Cardiac septum (tissue), 1 donor: ENCODE measurements at regions not wholly inside any gene's neighbourhood (a gene's known extent, or its start where the extent isn't known, plus 50 kb on each side); places are given as distances from the start of the nearest gene placed in this dataset.

Experiments used
- DNase-seq: peaks from one replicate; pipeline ENCODE4 v3.0.0-alpha.2; 2020; ENCODE audit warnings: low spot score
- intact Hi-C: fragments of 100-400 bp; cut with DNase I; formaldehyde crosslinking; loops from one replicate; pipeline ENCODE4 v1.14.0; 2022
- donor health status: DM: no; HTN: no; CAD: no.

GRCh38 chr7:156177422-156178055 is 365.3 kb upstream of the SHH start:
- no peak for DNase-seq
- intact Hi-C loops: no loop called here

- DNase-seq: no peak
- intact Hi-C loops: no loop called here
Observed at GRCh38 chr7:156176039-156176438, 363.8 kb upstream of the SHH start.

- intact Hi-C loops: no loop called here
- no peak for DNase-seq
Observed at GRCh38 chr7:156175003-156175402, 362.7 kb upstream of the SHH start.

DNA sequence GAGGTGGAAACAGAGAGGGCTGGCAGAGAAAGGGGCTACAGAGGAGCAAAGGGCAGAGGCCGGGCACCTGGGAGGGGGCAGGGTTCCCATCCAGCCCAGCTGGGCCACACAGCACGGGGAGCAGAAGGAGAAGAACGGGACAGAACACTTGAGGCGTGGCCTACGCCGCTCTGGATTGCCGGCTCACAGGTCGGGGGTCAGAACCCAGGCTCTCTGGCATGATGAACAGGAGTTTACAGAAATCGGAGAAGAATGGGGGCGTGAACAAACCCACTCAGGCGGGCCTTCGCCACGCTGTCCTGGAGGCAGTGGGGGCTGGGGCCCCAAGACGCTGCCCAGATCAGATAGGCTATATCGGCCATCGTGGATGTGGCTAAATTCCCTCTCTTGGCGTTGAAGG is 362.2 kb upstream of the SHH start:
- no peak for DNase-seq
- intact Hi-C loops: no loop called here

DNA sequence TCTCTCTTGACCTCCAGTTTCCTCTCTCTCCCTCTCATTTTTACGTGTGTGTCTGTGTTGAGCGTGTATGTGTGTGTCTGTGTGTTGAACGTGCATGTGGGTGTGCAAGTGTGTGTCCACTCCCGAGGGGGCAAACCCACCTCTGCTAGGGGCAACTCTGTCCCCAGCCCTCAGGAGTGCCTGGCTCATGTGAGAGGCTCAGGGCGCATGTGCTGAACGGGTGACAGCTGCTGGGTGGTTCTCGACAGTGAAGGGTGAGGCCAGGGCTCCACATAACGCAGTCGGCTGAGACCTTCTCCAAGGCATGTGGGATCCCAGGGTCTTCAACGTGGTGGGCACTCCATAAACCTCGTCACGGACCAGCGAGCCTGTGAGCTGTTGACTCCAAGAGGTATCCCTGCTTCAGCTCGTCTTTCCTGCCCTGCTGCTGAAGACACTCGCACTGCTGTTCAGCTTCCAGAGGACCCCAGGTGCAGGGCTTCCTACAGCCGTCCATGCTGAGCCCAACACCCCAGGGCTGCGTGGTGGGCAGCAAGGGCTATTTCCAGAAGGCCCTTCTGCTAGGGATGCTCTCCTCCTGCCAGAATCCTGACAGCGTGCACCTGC is 361.6 kb upstream of the SHH start:
- DNase-seq: no peak
- intact Hi-C loops: no loop called here

GRCh38 chr7:156173346-156173745 is 361.1 kb upstream of the SHH start:
- no peak for DNase-seq
- intact Hi-C loops: no loop called here

GRCh38 chr7:156172638-156173037 is 360.4 kb upstream of the SHH start:
- intact Hi-C loops: no loop called here

DNA sequence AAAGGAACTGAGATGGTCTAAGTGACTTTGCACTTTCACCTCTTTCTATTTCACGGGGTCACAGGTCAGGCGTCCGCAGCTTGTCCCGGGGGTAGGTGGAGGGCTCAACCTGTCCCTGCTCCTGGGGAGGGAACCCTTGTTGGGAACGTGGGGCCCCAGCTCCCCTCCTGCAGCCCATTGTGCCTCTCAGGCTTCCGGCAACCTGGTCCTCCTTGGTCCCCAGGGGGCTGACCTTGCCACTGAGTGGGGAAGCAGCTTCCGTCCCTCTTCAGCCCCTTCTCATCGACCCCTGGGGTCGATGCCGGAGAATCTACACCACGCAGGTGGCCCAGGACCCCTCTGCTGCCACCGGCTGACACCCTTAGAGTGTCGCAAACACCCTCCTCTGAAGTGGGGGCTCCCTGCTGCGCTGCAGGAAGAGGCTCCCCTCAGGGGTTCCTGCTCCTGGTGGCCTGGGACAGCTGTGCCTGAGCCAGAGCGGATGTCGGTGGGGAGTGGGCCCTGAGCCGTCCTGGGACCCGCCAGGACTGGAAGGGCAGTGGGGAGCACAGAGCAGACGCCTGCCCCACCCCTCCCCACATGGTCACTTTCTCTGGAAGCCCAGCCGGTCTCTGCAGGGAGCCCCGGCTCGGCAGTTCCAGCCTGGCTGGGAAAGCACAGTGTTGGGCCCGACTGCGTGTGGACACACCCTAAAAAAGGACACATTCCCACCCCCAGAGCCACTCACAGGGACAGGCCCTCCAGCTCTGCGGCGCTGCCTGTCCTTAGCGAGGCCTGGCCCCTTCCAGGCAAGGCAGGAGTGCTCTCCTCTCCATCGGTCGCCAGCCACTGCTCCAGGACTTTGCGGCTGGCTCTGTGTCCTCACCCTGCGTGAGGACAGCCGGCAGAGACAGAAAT is 357.5 kb upstream of the SHH start:
- intact Hi-C loops: no loop called here
- DNase-seq: no peak

More at GRCh38 chr7:156172638-156173037, 360.4 kb upstream of the SHH start:
- no peak for DNase-seq

DNA sequence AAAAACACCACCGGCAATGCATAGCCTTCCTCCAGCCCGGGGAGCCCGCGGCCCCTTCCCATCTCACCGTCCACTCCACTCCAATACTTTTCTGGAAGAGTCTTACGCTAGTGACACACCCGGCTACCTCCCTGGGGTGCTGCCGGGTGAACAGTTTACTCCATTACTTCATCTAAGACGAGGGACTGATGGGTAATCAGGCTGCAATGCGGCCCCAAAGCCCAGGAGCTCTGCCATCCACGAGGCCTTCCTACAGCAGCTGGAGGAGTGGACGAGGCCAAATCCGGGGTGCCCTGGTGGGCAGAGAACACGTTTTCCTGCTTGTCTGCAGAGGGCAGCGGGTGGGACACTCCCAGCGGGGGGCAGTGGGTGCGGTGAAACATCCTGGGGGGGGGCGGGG is 356.2 kb upstream of the SHH start:
- intact Hi-C loops: no loop called here
- no peak for DNase-seq

DNA sequence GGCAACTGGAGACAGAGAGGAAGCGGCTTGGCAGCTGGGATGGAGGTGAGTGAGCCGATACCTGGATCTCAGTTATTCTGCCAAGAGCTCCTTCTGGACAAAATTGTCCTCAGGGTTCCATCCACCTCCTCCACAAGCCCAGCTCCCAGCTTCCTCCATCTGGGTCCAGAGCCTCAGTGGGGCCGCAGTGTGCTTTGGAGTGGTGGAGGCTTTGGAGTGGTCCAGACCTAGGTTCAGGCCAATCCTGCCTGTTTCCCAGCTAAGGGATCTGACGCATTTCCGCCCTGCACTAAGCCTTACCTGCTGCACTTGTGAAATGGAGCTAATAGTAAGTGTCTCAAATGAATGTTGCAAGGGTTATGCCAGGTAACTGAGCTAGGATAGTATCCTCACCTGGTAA is 355.7 kb upstream of the SHH start:
- no peak for DNase-seq
- intact Hi-C loops: no loop called here

DNA sequence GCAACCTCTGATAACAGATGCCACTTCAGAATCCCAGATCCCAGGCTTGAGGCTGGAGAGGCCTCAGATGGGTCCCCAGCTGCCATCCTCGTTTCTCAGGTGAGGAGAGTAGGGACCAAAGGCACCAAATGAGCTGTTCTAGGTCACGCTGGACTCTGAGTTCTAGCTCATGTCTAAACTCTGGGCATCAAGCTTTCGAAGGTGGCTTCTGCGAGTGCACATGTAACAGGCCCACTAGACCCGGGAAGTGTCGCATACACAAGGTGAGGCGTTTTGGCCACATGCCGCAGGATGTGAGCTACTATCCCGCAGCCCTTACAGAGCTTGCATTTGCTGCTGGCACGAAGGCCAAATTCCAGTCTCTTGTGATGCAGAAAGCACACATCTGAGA is 355.1 kb upstream of the SHH start:
- intact Hi-C loops: no loop called here
- no peak for DNase-seq

DNA sequence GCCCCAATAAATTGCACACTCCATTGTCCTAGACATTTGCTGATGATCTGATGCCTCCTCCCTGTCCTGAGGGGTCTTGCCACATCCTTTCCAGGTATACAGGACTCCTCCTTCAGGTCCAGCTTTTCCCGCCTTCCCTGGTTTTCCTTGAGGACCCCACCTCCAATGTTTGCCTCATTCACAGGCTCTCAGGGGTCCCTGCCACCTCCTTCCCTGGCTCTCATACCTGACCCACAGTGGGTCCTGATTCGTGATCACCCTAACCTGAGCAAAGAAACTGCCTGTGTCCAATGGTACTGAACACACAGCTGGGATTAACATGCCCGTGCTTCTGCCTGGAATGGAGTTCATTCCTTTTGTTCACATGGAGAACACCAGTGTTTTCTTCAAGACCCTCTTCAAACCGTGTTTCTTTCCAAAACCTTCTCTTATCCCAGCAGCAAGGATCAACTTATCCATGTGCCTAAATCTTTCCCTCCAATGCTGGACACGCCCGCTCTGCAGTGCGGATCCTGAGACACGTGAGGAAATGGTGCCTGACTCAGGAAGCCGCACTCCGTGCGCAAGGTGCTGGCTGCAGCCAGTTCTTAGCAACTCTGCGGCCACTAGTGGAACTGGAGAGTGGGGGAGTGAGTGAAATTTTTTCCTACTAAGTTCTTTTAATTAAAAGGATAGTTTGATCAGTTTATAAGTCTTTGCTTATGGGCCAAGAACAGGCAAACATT is 354.6 kb upstream of the SHH start:
- intact Hi-C loops: no loop called here
- DNase-seq: no peak

DNA sequence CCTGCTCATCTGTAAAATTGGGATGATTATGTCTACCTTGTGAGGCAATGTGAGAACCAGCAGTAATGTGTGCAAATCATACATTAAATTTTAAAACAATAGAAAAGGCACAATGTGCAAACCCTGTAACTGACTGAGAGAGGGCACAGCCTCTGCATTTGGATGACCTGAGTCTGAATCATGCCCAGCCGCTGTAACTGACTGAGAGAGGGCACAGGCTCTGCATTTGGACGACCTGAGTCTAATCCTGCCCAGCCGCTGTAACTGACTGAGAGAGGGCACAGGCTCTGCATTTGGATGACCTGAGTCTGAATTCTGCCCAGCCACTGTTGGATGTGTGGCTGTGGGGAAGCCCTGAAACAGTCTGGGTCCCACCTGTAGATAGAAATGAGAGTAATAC is 351.5 kb upstream of the SHH start:
- no peak for DNase-seq
- intact Hi-C loops: no loop called here

DNA sequence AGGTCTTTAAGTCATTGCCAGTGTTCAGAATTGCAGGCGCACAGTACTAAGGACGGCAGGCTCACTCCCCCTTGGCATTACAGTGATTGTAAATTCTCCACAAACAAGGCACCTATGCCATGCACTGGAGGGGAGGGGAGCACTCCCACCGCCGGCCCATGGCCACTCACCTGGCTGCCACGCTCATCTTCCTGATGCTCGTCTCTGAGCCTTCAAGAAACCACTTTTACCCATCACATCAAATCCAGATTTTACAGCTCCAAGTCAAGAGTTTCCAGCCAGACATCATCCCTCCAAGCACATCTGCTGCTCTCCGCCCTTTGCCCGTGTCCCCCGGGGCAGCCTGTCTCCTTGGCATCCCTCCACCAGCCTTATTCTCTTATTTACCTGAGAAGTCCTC is 350.2 kb upstream of the SHH start:
- no peak for DNase-seq
- intact Hi-C loops: no loop called here

DNA sequence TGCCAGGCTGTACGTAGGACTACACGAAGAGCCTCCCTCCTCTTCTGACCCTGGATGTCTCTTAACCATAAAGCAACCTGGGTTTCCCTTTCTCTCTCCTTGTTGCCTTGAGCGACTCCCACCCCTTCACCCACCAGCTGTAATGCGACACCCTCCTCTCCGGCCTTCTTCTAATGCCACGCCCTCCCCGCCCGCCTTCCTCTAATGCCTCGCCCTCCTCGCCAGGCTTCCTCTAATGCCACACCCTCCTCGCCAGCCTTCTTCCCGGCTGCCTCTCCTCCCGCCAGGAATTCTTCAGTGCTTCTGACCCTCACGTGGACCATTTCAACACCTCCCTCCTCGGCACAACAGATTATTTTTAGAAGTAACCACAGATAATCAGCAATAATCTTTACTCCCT is 348.5 kb upstream of the SHH start:
- no peak for DNase-seq
- intact Hi-C loops: no loop called here

DNA sequence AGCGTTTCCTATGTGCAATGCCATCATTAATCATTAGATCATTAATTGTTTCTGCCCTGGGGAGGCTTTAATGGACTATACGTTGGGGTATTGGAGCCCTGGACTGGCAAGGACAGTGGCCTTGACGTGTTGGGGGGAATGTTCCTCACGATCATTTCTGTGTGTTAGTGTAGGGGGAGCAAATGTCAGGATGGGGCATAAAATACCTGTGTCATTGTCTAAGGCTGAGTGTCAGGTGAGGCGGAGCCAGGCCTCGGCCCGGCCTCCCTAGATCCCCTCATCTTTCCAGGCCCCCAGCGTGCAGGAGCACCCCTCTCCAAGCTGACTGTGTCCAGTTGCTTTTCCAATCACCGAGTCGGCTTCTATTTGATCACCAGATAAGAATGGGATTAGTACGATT is 346.4 kb upstream of the SHH start:
- intact Hi-C loops: no loop called here

GRCh38 chr7:156158213-156158612 is 345.9 kb upstream of the SHH start:
- intact Hi-C loops: no loop called here
- DNase-seq: no peak

More for the DNA sequence above, 346.4 kb upstream of the SHH start:
- DNase-seq: no peak

- intact Hi-C loops: no loop called here
- no peak for DNase-seq
Observed at GRCh38 chr7:156157409-156158012, 345.2 kb upstream of the SHH start.

GRCh38 chr7:156156734-156157408 is 344.6 kb upstream of the SHH start:
- no peak for DNase-seq
- intact Hi-C loops: no loop called here
